Left ventricle myocardium inferior (tissue), 1 donor: ENCODE measurements at regions not wholly inside any gene's neighbourhood (a gene's known extent, or its start where the extent isn't known, plus 50 kb on each side); places are given as distances from the start of the nearest gene placed in this dataset.

Source experiments
- DNase-seq: peaks from one replicate; pipeline ENCODE4 v3.0.0-alpha.2; 2020
- H3K27ac ChIP-seq: fragments of 200-600 bp; replicated peaks from 2 replicates; pipeline ENCODE4 v1.8.0; 2021
- H3K27me3 ChIP-seq: fragments of 200-600 bp; 2 replicates; pipeline ENCODE4 v1.8.0; 2021; ENCODE audit warnings: low read depth
- H3K36me3 ChIP-seq: fragments of 200-600 bp; 2 replicates; pipeline ENCODE4 v1.8.0; 2021
- H3K4me1 ChIP-seq: fragments of 200-600 bp; 2 replicates; pipeline ENCODE4 v1.8.0; 2021
- H3K4me3 ChIP-seq: fragments of 200-600 bp; 2 replicates; pipeline ENCODE4 v1.8.0; 2021; ENCODE audit warnings: mild to moderate bottlenecking, moderate library complexity
- H3K9me3 ChIP-seq: fragments of 200-600 bp; replicated peaks from 2 replicates; pipeline ENCODE4 v1.8.0; 2021
- intact Hi-C: fragments of 100-400 bp; cut with micrococcal nuclease; formaldehyde crosslinking; loops from one replicate; pipeline ENCODE4 v1.11.0; 2022
- TF ChIP-seq, protein P1 (sequence below): fragments of 200-600 bp; IDR thresholded peaks from 2 replicates; pipeline ENCODE4 v1.8.0; 2021; ENCODE audit warnings: antibody characterized with exemption, mild to moderate bottlenecking, borderline replicate concordance
- donor health status: DM: no; HTN: yes; CAD: no; lungs with severe emphysema.

DNA sequence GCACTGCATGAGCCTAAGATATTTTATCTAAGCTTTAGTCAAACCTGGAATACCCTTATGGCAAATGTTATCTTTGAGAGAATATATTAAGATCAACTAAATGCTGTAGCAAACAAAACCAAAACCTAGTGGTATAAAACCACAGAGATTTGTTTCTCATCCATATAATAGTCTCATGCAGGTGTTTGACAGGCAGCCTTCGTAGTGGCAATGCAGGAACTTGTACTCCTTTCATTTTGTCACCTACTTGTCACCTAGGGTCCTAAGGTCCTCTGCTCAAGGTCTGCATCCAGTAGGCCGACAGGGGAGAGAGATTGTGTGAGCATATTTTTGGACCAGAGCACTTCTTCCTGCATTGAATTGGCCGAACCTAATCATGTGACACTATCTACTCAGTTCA, 352.6 kb downstream of the GPR37 start:
- intact Hi-C loops = no loop called here
- Histone ChIP-seq H3K36me3 (no peaks in the 10 kb centered on the region), H3K4me1 (peaks cover 4% of the 10 kb centered on the region), H3K27ac (no peak overlapping the region), H3K4me3 (no peak overlapping the region), H3K9me3 (no peaks in the 10 kb centered on the region), H3K27me3 (no peaks in the 10 kb centered on the region)
- DNase-seq = no peak
- TF ChIP-seq, protein P1, sequence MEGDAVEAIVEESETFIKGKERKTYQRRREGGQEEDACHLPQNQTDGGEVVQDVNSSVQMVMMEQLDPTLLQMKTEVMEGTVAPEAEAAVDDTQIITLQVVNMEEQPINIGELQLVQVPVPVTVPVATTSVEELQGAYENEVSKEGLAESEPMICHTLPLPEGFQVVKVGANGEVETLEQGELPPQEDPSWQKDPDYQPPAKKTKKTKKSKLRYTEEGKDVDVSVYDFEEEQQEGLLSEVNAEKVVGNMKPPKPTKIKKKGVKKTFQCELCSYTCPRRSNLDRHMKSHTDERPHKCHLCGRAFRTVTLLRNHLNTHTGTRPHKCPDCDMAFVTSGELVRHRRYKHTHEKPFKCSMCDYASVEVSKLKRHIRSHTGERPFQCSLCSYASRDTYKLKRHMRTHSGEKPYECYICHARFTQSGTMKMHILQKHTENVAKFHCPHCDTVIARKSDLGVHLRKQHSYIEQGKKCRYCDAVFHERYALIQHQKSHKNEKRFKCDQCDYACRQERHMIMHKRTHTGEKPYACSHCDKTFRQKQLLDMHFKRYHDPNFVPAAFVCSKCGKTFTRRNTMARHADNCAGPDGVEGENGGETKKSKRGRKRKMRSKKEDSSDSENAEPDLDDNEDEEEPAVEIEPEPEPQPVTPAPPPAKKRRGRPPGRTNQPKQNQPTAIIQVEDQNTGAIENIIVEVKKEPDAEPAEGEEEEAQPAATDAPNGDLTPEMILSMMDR = no peak

DNA sequence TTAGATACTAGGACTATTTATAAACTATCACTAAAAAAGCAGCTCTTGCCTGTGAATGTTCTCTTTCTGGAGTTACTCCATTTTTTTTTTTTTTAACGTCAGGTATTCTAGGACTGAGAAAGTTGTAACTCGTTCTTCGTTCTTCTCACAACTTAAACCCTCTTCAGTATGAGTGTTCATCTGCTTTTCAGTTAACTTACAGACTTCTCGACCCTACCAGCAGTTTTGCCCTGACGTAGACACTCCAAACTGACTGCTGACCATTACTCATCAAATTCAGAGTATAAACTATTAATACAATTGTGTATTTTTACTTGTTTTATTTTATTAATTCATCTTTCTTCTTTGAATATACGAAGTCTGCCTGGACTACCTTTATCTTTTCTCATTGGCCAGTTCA, 353.1 kb downstream of the GPR37 start:
- Histone ChIP-seq H3K27ac (no peak overlapping the region), H3K4me3 (no peak overlapping the region), H3K9me3 (no peaks in the 10 kb centered on the region), H3K36me3 (no peaks in the 10 kb centered on the region), H3K4me1 (peaks cover 4% of the 10 kb centered on the region), H3K27me3 (no peaks in the 10 kb centered on the region)
- TF ChIP-seq, protein P1 = no peak
- DNase-seq = no peak
- intact Hi-C loops = no loop called here

DNA sequence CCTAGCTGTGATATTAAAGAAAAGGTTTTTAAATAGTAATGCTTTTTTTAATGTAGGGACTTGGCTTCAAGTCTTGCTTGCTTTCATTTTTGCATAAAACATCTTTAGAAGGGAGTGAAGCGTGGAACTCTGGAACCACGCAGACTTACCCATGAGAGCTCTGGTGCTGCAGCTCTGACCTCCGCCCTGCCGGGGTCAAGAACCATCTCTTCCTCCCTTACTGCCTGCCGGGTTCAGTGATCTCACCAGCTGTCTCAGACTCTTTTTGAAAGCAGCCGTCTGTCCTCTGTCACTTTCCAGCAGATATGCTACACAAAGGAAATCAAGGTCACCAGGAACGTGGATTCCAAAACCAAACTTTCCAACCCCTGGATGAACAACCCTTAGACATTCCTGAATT, 353.8 kb downstream of the GPR37 start:
- no peak overlapping the region for H3K27ac ChIP-seq
- intact Hi-C loops = no loop called here
- H3K4me3 ChIP-seq = no peak overlapping the region
- H3K9me3 ChIP-seq = no peaks in the 10 kb centered on the region
- no peaks in the 10 kb centered on the region for H3K36me3 ChIP-seq
- DNase-seq = peak; percentile 9
- H3K27me3 ChIP-seq = no peaks in the 10 kb centered on the region
- TF ChIP-seq, protein P1 = no peak
- peaks cover 4% of the 10 kb centered on the region for H3K4me1 ChIP-seq

DNA sequence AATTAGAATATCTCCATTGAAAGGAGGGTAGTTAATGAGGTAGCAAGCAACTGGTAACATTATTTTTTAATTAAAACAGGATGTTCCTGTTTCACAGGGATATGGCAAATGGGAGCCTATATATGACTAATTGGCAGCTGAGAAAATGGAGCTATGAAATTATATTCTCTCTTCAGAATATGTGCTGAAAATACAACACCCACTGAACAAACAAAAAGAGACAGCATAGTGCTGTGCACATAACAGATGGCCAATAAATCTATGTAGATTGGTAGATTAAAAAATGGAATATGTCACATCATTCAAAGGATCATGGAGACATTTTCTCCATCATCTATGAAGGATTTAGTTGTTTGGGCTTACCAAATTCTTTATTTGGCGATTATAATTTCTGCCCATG, 362.0 kb downstream of the GPR37 start:
- Histone ChIP-seq H3K27me3 (no peaks in the 10 kb centered on the region), H3K27ac (no peak overlapping the region), H3K36me3 (no peaks in the 10 kb centered on the region), H3K9me3 (no peaks in the 10 kb centered on the region), H3K4me3 (no peak overlapping the region), H3K4me1 (no peaks in the 10 kb centered on the region)
- DNase-seq = no peak
- TF ChIP-seq, protein P1 = no peak
- intact Hi-C loops = no loop called here

DNA sequence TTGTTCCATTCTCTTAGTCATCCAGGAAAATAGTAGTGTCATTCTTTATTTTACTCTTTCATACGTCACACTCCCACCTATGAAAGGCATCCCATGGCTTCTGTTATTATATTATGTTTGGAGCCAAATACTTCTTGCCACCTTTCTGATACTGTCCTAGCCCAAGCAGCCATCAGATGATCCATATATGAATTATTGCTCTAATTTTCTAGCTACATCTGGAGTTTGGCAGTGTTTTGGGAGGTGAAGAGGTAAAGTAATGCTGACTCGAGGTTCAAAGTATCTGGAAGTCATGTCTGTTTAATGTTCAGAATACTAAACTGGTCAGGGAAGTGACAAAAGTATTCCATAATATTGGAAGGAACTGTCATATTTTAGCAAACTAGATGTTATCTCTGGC, 362.5 kb downstream of the GPR37 start:
- no peak for DNase-seq
- Histone ChIP-seq H3K27me3 (no peaks in the 10 kb centered on the region), H3K9me3 (no peaks in the 10 kb centered on the region), H3K27ac (no peak overlapping the region), H3K4me3 (no peak overlapping the region), H3K4me1 (no peaks in the 10 kb centered on the region), H3K36me3 (no peaks in the 10 kb centered on the region)
- intact Hi-C loops = no loop called here
- TF ChIP-seq, protein P1 = no peak

DNA sequence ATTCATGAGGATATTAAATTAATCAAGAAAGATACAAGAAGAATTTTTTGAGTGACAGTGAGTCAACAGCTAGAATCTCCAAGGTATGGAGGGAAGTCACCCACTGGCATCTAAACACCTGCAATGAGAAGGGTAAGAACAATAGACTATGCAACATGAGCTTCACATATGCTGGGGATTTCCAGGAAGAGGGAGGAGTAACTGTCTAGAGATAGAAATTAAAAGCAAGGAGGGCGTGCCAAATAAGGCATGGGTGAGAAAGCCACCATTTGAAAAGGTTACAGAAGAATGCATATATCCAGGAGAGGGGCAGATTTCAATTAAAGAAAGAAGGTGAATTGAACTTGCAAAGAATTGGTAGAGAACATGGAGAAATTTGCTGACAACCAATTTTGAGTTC, 365.7 kb downstream of the GPR37 start:
- no peak overlapping the region for H3K27ac ChIP-seq
- no peaks in the 10 kb centered on the region for H3K36me3 ChIP-seq
- H3K9me3 ChIP-seq = peaks cover 7% of the 10 kb centered on the region
- intact Hi-C loops = loop anchor here (10.0 kb wide), 1 partner anchor 215 kb away; no protein-coding TSS in a partner anchor
- DNase-seq = no peak
- no peak overlapping the region for H3K4me3 ChIP-seq
- no peaks in the 10 kb centered on the region for H3K4me1 ChIP-seq
- TF ChIP-seq, protein P1 = no peak
- H3K27me3 ChIP-seq = no peaks in the 10 kb centered on the region
